Islet precursor cell (in vitro differentiated cells): ENCODE measurements at regions not wholly inside any gene's neighbourhood (a gene's known extent, or its start where the extent isn't known, plus 50 kb on each side); places are given as distances from the start of the nearest gene placed in this dataset.
"Not testable (repeated sequence)": the region's sequence is repeated elsewhere in the genome, so short reads cannot be mapped to it uniquely, and the experiment has no call there.

Experiments used
- DNase-seq: peaks from one replicate; pipeline ENCODE4 v3.0.0-alpha.2; 2018

GRCh38 chr1:25171013-25171412 lies 61.3 kb downstream of the SYF2 start:
- not testable (repeated sequence) for DNase-seq

- no peak for DNase-seq
Measured at GRCh38 chr1:25170439-25170838, 61.9 kb downstream of the SYF2 start.

- no peak for DNase-seq
Measured at GRCh38 chr1:25169610-25170009, 62.7 kb downstream of the SYF2 start.

- no peak for DNase-seq
Measured at GRCh38 chr1:25169168-25169567, 63.1 kb downstream of the SYF2 start.

- no peak for DNase-seq
Measured at GRCh38 chr1:25168193-25169071, 63.9 kb downstream of the SYF2 start.

GRCh38 chr1:25167269-25168192 lies 64.8 kb downstream of the SYF2 start:
- peak; percentile 94 for DNase-seq

- DNase-seq = no peak
Measured at GRCh38 chr1:25166847-25167246, 65.5 kb downstream of the SYF2 start.

- DNase-seq = no peak
Measured at GRCh38 chr1:25163986-25164385, 68.3 kb downstream of the SYF2 start.

- DNase-seq = no peak
Measured at GRCh38 chr1:25161981-25162380, 70.3 kb downstream of the SYF2 start.

GRCh38 chr1:25157846-25158245 lies 74.5 kb downstream of the SYF2 start:
- DNase-seq = no peak

GRCh38 chr1:25150985-25151495 lies 81.3 kb downstream of the SYF2 start:
- no peak for DNase-seq

GRCh38 chr1:25148673-25149300 lies 83.5 kb downstream of the SYF2 start:
- DNase-seq = no peak

GRCh38 chr1:25146451-25146855 lies 85.8 kb downstream of the SYF2 start:
- no peak for DNase-seq

GRCh38 chr1:25145775-25146393 lies 86.4 kb downstream of the SYF2 start:
- no peak for DNase-seq

- DNase-seq = peak; percentile 65
Measured at GRCh38 chr1:25140073-25140797, 92.1 kb downstream of the SYF2 start.

GRCh38 chr1:25137521-25138395 lies 94.5 kb downstream of the SYF2 start:
- DNase-seq = no peak

- no peak for DNase-seq
Measured at GRCh38 chr1:25137106-25137505, 95.2 kb downstream of the SYF2 start.

- no peak for DNase-seq
Measured at GRCh38 chr1:25135909-25136308, 96.4 kb downstream of the SYF2 start.

GRCh38 chr1:25134801-25135461 lies 97.4 kb downstream of the SYF2 start:
- DNase-seq = no peak

GRCh38 chr1:25134307-25134706 lies 98.0 kb downstream of the SYF2 start:
- no peak for DNase-seq
